GM12878 (cell line): ENCODE measurements at regions not wholly inside any gene's neighbourhood (a gene's known extent, or its start where the extent isn't known, plus 50 kb on each side); places are given as distances from the start of the nearest gene placed in this dataset.

Experiments used
- CEBPB ChIP-seq, 2 experiments: fragments of 150-350 bp in 1 of 2; IDR thresholded peaks; 2 replicates each; pipeline ENCODE4 v1.6.1; 2012 to 2014; ENCODE audit warnings: low read depth in 2 of 2, low read length in 2 of 2, borderline replicate concordance in 1 of 2, inconsistent platforms in 1 of 2
- EP300 ChIP-seq, 2 experiments: fragments of 150-350 bp in 1 of 2; IDR thresholded peaks; 2 replicates each; pipeline ENCODE4 v1.6.1; 2011 to 2012; ENCODE audit warnings: low read depth in 2 of 2, low read length in 2 of 2, borderline replicate concordance in 1 of 2, improper control_type of control experiment in 1 of 2, inconsistent platforms in 1 of 2; ENCODE audit not compliant: control insufficient read depth in 1 of 2
- EZH2 ChIP-seq: IDR thresholded peaks from 2 replicates; pipeline ENCODE4 v1.6.1; 2012; ENCODE audit warnings: low read depth, mild to moderate bottlenecking, control low read depth, inconsistent platforms, low read length, borderline replicate concordance; ENCODE audit not compliant: control insufficient read depth
- POLR2AphosphoS5 ChIP-seq: IDR thresholded peaks from 2 replicates; pipeline ENCODE4 v1.6.1; 2011; ENCODE audit warnings: mild to moderate bottlenecking, low read length, inconsistent platforms
- RCOR1 ChIP-seq: conservative IDR thresholded peaks from 2 replicates; pipeline ENCODE4 v1.6.1; 2012; ENCODE audit warnings: low read depth, low read length, improper control_type of control experiment
- RELA ChIP-seq: fragments of 450-650 bp; IDR thresholded peaks from 2 replicates; pipeline ENCODE4 v1.8.0; 2014; ENCODE audit warnings: borderline replicate concordance; ENCODE audit not compliant: partially characterized antibody
- SIN3A ChIP-seq: IDR thresholded peaks from 2 replicates; pipeline ENCODE4 v1.6.1; 2012; ENCODE audit warnings: low read depth, low read length, improper control_type of control experiment
- ZSCAN29 ChIP-seq: fragments of 450-650 bp; IDR thresholded peaks from 2 replicates; pipeline ENCODE4 v1.6.1; 2017; ENCODE audit warnings: mild to moderate bottlenecking, moderate library complexity
- TF ChIP-seq, protein P1 (sequence below), 3 experiments: IDR thresholded peaks in 2 of 3; conservative IDR thresholded peaks in 1 of 3; 2 replicates each; pipeline ENCODE4 v1.5.1; 2011; ENCODE audit warnings: low read depth in 3 of 3, low read length in 3 of 3, mild to moderate bottlenecking in 3 of 3, control low read depth in 2 of 3, moderate library complexity in 2 of 3, inconsistent platforms in 1 of 3, mixed read lengths in 1 of 3; ENCODE audit not compliant: control insufficient read depth in 2 of 3, insufficient read depth in 1 of 3; ENCODE audit errors: extremely low read depth in 1 of 3

DNA sequence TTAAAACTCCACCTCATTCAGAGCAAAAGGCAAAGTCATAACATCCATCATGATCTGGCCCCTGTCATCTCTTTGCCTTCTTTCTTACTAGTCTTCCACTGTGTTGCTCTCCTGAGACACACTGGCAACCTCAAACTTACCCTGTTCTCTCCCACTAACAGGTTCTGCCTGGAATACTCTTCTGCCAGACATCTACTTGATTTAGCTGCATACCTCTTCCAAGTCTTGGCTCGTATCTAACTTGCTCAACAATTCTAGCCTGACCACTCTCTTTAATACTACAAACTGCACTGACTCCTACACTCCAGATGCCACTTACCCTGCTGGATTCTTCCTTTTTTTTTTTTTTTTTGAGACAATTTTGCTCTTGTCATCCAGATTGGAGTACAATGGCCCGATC, 167.0 kb upstream of the MTPN start:
- no peak for TF ChIP-seq RELA
- no peak for TF ChIP-seq ZSCAN29
- TF ChIP-seq CEBPB (IDR thresholded peaks at IDR 0.05; ENCODE audit: borderline replicate concordance in 1 of 2, low read depth in 2 of 2, low read length in 2 of 2): no peak
- TF ChIP-seq EP300 (IDR thresholded peaks at IDR 0.05; ENCODE audit: borderline replicate concordance in 1 of 2, control insufficient read depth in 1 of 2, low read depth in 2 of 2, low read length in 2 of 2): no peak
- TF ChIP-seq, protein P1, sequence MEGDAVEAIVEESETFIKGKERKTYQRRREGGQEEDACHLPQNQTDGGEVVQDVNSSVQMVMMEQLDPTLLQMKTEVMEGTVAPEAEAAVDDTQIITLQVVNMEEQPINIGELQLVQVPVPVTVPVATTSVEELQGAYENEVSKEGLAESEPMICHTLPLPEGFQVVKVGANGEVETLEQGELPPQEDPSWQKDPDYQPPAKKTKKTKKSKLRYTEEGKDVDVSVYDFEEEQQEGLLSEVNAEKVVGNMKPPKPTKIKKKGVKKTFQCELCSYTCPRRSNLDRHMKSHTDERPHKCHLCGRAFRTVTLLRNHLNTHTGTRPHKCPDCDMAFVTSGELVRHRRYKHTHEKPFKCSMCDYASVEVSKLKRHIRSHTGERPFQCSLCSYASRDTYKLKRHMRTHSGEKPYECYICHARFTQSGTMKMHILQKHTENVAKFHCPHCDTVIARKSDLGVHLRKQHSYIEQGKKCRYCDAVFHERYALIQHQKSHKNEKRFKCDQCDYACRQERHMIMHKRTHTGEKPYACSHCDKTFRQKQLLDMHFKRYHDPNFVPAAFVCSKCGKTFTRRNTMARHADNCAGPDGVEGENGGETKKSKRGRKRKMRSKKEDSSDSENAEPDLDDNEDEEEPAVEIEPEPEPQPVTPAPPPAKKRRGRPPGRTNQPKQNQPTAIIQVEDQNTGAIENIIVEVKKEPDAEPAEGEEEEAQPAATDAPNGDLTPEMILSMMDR (IDR thresholded peaks at IDR 0.05 in 2 of 3, conservative IDR thresholded peaks at IDR 0.05 in 1 of 3; ENCODE audit: control insufficient read depth in 2 of 3, extremely low read depth in 1 of 3, insufficient read depth in 1 of 3, low read depth in 3 of 3, low read length in 3 of 3): no peak
- no peak for TF ChIP-seq RCOR1
- TF ChIP-seq POLR2AphosphoS5: no peak
- TF ChIP-seq EZH2: no peak
- no peak for TF ChIP-seq SIN3A
